Endodermal cell (in vitro differentiated cells): ENCODE measurements at regions not wholly inside any gene's neighbourhood (a gene's known extent, or its start where the extent isn't known, plus 50 kb on each side); places are given as distances from the start of the nearest gene placed in this dataset.

ENCODE experiments used
- DNase-seq: peaks from one replicate; pipeline ENCODE4 v3.0.0-alpha.2; 2017
- H3K27ac ChIP-seq: 2 replicates; pipeline ENCODE4 v1.5.1; 2013; ENCODE audit warnings: mild to moderate bottlenecking, low read depth, low read length, moderate library complexity
- H3K27me3 ChIP-seq: 2 replicates; pipeline ENCODE4 v1.6.1; 2013; ENCODE audit warnings: mild to moderate bottlenecking, low read length, moderate library complexity; ENCODE audit not compliant: insufficient read depth, control insufficient read depth, poor library complexity, severe bottlenecking
- H3K36me3 ChIP-seq: 2 replicates; pipeline ENCODE4 v1.7.0; 2013; ENCODE audit warnings: mild to moderate bottlenecking, low read length, moderate library complexity; ENCODE audit not compliant: control insufficient read depth, insufficient read depth
- H3K4me1 ChIP-seq: one replicate; pipeline ENCODE4 v1.7.0; 2013; ENCODE audit warnings: low read length; ENCODE audit not compliant: control insufficient read depth, insufficient read depth
- H3K4me3 ChIP-seq: 2 replicates; pipeline ENCODE4 v1.5.1; 2013; ENCODE audit warnings: mild to moderate bottlenecking, low read length, moderate library complexity
- H3K9ac ChIP-seq: 2 replicates; pipeline ENCODE4 v1.6.1; 2013; ENCODE audit warnings: mild to moderate bottlenecking, low read length, moderate library complexity; ENCODE audit not compliant: poor library complexity, severe bottlenecking; ENCODE audit errors: extremely low read depth
- H3K9me3 ChIP-seq: 2 replicates; pipeline ENCODE4 v1.6.1; 2013; ENCODE audit warnings: mild to moderate bottlenecking, low read length, moderate library complexity; ENCODE audit not compliant: control insufficient read depth
- H3K27ac Mint-ChIP-seq: 2 replicates; pipeline ENCODE4 v1.8.0; 2020; ENCODE audit warnings: mixed read lengths
- H3K27me3 Mint-ChIP-seq: 2 replicates; pipeline ENCODE4 v1.8.0; 2021; ENCODE audit warnings: mild to moderate bottlenecking, mixed read lengths; ENCODE audit not compliant: insufficient read depth
- H3K36me3 Mint-ChIP-seq: 2 replicates; pipeline ENCODE4 v1.8.0; 2020; ENCODE audit warnings: low read depth, mixed read lengths
- H3K4me1 Mint-ChIP-seq: 2 replicates; pipeline ENCODE4 v1.8.0; 2020; ENCODE audit warnings: mixed read lengths
- H3K4me3 Mint-ChIP-seq: 2 replicates; pipeline ENCODE4 v1.8.0; 2020; ENCODE audit warnings: mild to moderate bottlenecking, moderate library complexity, mixed read lengths
- H3K9me3 Mint-ChIP-seq: 2 replicates; pipeline ENCODE4 v1.8.0; 2020; ENCODE audit warnings: mild to moderate bottlenecking, mixed read lengths
- WGBS, 2 experiments: methylation state at CpG; one replicate each; pipeline versions ENCODE4 v1.1.5 to v1.1.7; 2013; ENCODE audit warnings: missing lambda C conversion rate in 2 of 2, mixed read lengths in 1 of 2; ENCODE audit not compliant: insufficient coverage in 1 of 2, insufficient read length in 1 of 2; 5-methylcytosine and 5-hydroxymethylcytosine counted together
- TF ChIP-seq, protein P1 (sequence below): fragments of 200-600 bp; sonication (generic); conservative IDR thresholded peaks from 2 replicates; pipeline ENCODE4 v1.5.0; 2021; ENCODE audit warnings: antibody characterized with exemption, mild to moderate bottlenecking

DNA sequence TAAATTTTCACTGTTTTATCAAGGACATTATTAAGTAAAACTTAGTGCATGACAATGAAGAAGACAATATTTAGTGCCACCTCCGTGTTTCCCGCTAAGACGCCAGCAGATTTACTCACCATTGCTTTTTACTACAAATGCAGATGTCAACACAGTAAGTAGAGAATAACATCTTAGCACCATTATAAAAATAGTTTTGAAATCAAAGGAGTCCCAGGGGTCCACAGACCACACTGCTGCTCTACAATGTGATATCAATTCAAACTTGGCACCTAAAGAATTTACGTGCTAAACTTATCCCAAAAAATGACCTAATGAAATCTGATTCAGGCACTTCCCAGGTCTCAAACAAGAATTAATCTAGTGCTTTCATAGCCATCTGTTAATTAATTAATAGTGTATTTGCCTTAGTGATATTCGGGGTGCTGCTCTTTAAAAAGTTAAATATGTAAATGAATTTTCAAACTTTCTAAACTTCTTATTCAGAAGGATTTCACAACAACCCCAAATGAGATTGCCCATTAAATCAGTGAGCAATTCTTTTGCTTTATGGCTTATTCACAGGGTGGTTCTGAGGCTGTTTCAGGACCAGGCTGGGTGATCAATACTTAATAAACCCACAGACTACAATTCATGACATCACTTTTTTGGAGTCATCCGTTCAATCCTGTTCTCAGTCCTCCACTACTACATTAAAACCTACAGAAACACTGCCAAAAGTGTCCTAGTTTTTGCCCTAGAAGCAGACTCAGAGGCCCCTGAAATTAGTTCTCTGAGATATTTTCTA lies 161.3 kb upstream of the LMNTD1 start:
- no peak for DNase-seq
- Histone ChIP-seq H3K4me3 (no peak overlapping the region), H3K27me3 (no peaks in the 10 kb centered on the region), H3K4me1 (no peaks in the 10 kb centered on the region), H3K27ac (no peak overlapping the region), H3K9ac (no peak overlapping the region), H3K36me3 (no peaks in the 10 kb centered on the region), H3K9me3 (peaks cover 26% of the 10 kb centered on the region)
- Mint-ChIP-seq H3K4me1 (peaks cover 11% of the 10 kb centered on the region), H3K4me3 (no peak overlapping the region), H3K27ac (no peak overlapping the region), H3K9me3 (peaks cover 23% of the 10 kb centered on the region), H3K27me3 (no peaks in the 10 kb centered on the region), H3K36me3 (no peaks in the 10 kb centered on the region)
- whole genome bisulfite sequencing, 2 experiments = 92 to 97% methylated on average over 5 to 6 of the region's 6 CpGs
- TF ChIP-seq, protein P1, sequence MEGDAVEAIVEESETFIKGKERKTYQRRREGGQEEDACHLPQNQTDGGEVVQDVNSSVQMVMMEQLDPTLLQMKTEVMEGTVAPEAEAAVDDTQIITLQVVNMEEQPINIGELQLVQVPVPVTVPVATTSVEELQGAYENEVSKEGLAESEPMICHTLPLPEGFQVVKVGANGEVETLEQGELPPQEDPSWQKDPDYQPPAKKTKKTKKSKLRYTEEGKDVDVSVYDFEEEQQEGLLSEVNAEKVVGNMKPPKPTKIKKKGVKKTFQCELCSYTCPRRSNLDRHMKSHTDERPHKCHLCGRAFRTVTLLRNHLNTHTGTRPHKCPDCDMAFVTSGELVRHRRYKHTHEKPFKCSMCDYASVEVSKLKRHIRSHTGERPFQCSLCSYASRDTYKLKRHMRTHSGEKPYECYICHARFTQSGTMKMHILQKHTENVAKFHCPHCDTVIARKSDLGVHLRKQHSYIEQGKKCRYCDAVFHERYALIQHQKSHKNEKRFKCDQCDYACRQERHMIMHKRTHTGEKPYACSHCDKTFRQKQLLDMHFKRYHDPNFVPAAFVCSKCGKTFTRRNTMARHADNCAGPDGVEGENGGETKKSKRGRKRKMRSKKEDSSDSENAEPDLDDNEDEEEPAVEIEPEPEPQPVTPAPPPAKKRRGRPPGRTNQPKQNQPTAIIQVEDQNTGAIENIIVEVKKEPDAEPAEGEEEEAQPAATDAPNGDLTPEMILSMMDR = no peak

DNA sequence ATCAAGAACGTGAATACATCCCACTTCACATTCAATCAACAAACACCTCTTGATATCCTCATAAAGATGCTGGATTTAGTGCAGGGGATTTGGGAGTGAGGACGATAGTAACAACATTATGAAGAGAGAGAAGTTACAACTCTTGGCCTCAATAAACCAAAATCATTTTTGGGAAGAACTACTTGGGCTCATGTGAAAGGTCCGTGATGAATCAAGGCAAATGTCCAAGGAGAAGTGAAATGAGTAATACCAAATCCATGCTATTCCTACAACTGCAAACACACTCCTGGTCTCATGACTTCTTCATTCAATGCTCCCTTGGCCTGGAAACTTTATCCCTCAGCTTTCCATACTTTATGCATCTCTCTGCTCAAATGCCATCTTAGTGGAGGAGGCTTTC lies 162.0 kb upstream of the LMNTD1 start:
- 93% methylated on average over 3 of the region's 3 CpGs; no CpG with 5 or more reads in 1 of the 2 experiments for WGBS, 2 experiments
- no peak overlapping the region for H3K27ac Mint-ChIP-seq
- Histone ChIP-seq H3K9ac (no peak overlapping the region), H3K27ac (no peak overlapping the region), H3K36me3 (no peaks in the 10 kb centered on the region), H3K4me1 (no peaks in the 10 kb centered on the region), H3K9me3 (peaks cover 21% of the 10 kb centered on the region), H3K4me3 (no peak overlapping the region), H3K27me3 (no peaks in the 10 kb centered on the region)
- no peaks in the 10 kb centered on the region for H3K27me3 Mint-ChIP-seq
- TF ChIP-seq, protein P1 = no peak
- peaks cover 18% of the 10 kb centered on the region for H3K9me3 Mint-ChIP-seq
- H3K4me1 Mint-ChIP-seq = peaks cover 11% of the 10 kb centered on the region
- no peaks in the 10 kb centered on the region for H3K36me3 Mint-ChIP-seq
- no peak for DNase-seq
- no peak overlapping the region for H3K4me3 Mint-ChIP-seq

DNA sequence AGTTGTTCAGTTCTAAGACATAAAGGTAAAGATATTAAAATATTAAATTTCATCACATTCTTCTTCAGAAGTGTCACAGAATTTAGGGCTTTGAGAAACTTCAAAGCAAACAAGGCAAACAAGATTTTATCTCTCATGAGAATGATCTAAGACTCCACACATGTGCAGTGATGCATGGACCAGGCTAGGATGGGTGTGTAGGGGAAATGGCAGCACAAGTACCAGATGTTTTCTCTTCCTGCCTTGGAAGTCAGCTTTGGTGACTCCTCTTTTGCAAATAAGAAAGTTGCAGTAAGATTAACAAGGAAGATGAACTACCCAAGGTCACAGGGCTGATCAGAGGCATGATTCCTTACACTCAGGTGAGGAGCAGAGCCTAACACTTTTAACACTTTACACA lies 163.8 kb upstream of the LMNTD1 start:
- Mint-ChIP-seq H3K36me3 (no peaks in the 10 kb centered on the region), H3K4me1 (peaks cover 11% of the 10 kb centered on the region), H3K27me3 (no peaks in the 10 kb centered on the region), H3K9me3 (peaks cover 3% of the 10 kb centered on the region), H3K27ac (no peak overlapping the region), H3K4me3 (no peak overlapping the region)
- Histone ChIP-seq H3K4me1 (no peaks in the 10 kb centered on the region), H3K4me3 (no peak overlapping the region), H3K36me3 (no peaks in the 10 kb centered on the region), H3K27ac (no peak overlapping the region), H3K9ac (no peak overlapping the region), H3K9me3 (peaks cover 6% of the 10 kb centered on the region), H3K27me3 (no peaks in the 10 kb centered on the region)
- TF ChIP-seq, protein P1 = no peak
- DNase-seq = no peak
